Neural crest cell (in vitro differentiated cells): ENCODE measurements at regions not wholly inside any gene's neighbourhood (a gene's known extent, or its start where the extent isn't known, plus 50 kb on each side); places are given as distances from the start of the nearest gene placed in this dataset.

ENCODE experiments used
- DNase-seq: peaks from one replicate; pipeline ENCODE4 v3.0.0; 2021; ENCODE audit warnings: low read depth, mixed read lengths, low spot score
- H3K27ac Mint-ChIP-seq: one replicate; pipeline ENCODE4 v1.8.0; 2021; ENCODE audit warnings: mild to moderate bottlenecking, mixed read lengths; ENCODE audit not compliant: unreplicated experiment
- H3K27me3 Mint-ChIP-seq: 2 replicates; pipeline ENCODE4 v1.8.0; 2021; ENCODE audit warnings: low read depth, mild to moderate bottlenecking, mixed read lengths
- H3K36me3 Mint-ChIP-seq: 2 replicates; pipeline ENCODE4 v1.8.0; 2021; ENCODE audit warnings: low read depth, mild to moderate bottlenecking, mixed read lengths
- H3K4me1 Mint-ChIP-seq: 2 replicates; pipeline ENCODE4 v1.8.0; 2021; ENCODE audit warnings: mixed read lengths
- H3K4me3 Mint-ChIP-seq: one replicate; pipeline ENCODE4 v1.8.0; 2021; ENCODE audit warnings: mild to moderate bottlenecking, mixed read lengths
- H3K9me3 Mint-ChIP-seq: 2 replicates; pipeline ENCODE4 v1.8.0; 2021; ENCODE audit warnings: mixed read lengths
- CTCF ChIP-seq: fragments of 200-600 bp; sonication (generic); conservative IDR thresholded peaks from 2 replicates; pipeline ENCODE4 v1.5.0; 2021; ENCODE audit warnings: antibody characterized with exemption, mild to moderate bottlenecking

- H3K4me1 Mint-ChIP-seq: no peaks in the 10 kb centered on the region
- no peak for TF ChIP-seq CTCF
- H3K36me3 Mint-ChIP-seq: no peaks in the 10 kb centered on the region
- H3K4me3 Mint-ChIP-seq: no peak overlapping the region
- H3K27ac Mint-ChIP-seq: no peak overlapping the region
- peaks cover 6% of the 10 kb centered on the region for H3K27me3 Mint-ChIP-seq
- peaks cover 15% of the 10 kb centered on the region for H3K9me3 Mint-ChIP-seq
- no peak for DNase-seq
Measured at GRCh38 chr9:1531424-1531823, 481.3 kb downstream of the DMRT2 start.

GRCh38 chr9:1532171-1532570 lies 482.0 kb downstream of the DMRT2 start:
- Mint-ChIP-seq H3K4me1 (no peaks in the 10 kb centered on the region), H3K27me3 (peaks cover 6% of the 10 kb centered on the region), H3K9me3 (peaks cover 15% of the 10 kb centered on the region), H3K27ac (no peak overlapping the region), H3K36me3 (no peaks in the 10 kb centered on the region), H3K4me3 (no peak overlapping the region)
- no peak for TF ChIP-seq CTCF
- DNase-seq: no peak

GRCh38 chr9:1535051-1535450 lies 480.1 kb upstream of the SMARCA2 start:
- no peak overlapping the region for H3K4me3 Mint-ChIP-seq
- no peak for TF ChIP-seq CTCF
- H3K4me1 Mint-ChIP-seq: no peaks in the 10 kb centered on the region
- no peaks in the 10 kb centered on the region for H3K36me3 Mint-ChIP-seq
- peaks cover 15% of the 10 kb centered on the region for H3K9me3 Mint-ChIP-seq
- H3K27me3 Mint-ChIP-seq: peaks cover 6% of the 10 kb centered on the region
- no peak for DNase-seq
- H3K27ac Mint-ChIP-seq: no peak overlapping the region

- Mint-ChIP-seq H3K4me1 (no peaks in the 10 kb centered on the region), H3K27me3 (peaks cover 6% of the 10 kb centered on the region), H3K27ac (no peak overlapping the region), H3K4me3 (no peak overlapping the region), H3K36me3 (no peaks in the 10 kb centered on the region), H3K9me3 (peaks cover 13% of the 10 kb centered on the region)
- DNase-seq: no peak
- no peak for TF ChIP-seq CTCF
Measured at GRCh38 chr9:1535599-1535998, 479.5 kb upstream of the SMARCA2 start.

GRCh38 chr9:1536522-1537170 lies 478.5 kb upstream of the SMARCA2 start:
- H3K27me3 Mint-ChIP-seq: peaks cover 6% of the 10 kb centered on the region
- TF ChIP-seq CTCF: no peak
- no peak overlapping the region for H3K4me3 Mint-ChIP-seq
- no peaks in the 10 kb centered on the region for H3K36me3 Mint-ChIP-seq
- H3K4me1 Mint-ChIP-seq: no peaks in the 10 kb centered on the region
- no peak for DNase-seq
- H3K27ac Mint-ChIP-seq: no peak overlapping the region
- H3K9me3 Mint-ChIP-seq: peaks cover 8% of the 10 kb centered on the region

GRCh38 chr9:1538301-1538700 lies 476.8 kb upstream of the SMARCA2 start:
- Mint-ChIP-seq H3K9me3 (peaks cover 15% of the 10 kb centered on the region), H3K4me1 (no peaks in the 10 kb centered on the region), H3K36me3 (no peaks in the 10 kb centered on the region), H3K27me3 (peaks cover 6% of the 10 kb centered on the region), H3K27ac (no peak overlapping the region), H3K4me3 (no peak overlapping the region)
- DNase-seq: no peak
- no peak for TF ChIP-seq CTCF
